GM12872 (cell line): ENCODE measurements at regions not wholly inside any gene's neighbourhood (a gene's known extent, or its start where the extent isn't known, plus 50 kb on each side); places are given as distances from the start of the nearest gene placed in this dataset.

Source experiments
- TF ChIP-seq, protein P1 (sequence below): IDR thresholded peaks from 3 replicates; pipeline ENCODE4 v1.5.1; 2011; ENCODE audit warnings: low read depth, mild to moderate bottlenecking, low read length, moderate library complexity; ENCODE audit not compliant: insufficient read depth

DNA sequence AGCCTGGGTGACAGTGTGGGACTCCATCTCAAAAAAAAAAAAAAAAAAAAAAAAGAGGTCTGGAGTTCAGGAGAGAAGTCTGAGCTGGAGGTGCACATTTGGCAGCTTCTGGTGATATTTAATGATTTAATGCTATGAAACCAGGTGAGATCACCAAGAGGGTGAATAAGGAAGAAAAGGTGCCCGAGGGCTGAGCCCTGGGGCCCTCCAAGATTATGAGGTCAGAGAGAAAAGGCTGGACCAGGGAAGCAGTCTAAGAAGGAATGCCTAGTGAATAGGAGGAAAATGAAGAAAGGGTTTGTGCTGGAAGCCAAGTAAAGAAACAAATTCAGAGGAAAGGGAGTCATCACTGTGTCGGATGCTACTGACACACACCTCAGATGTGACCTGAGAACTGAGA is 88.0 kb upstream of the PELI1 start:
- TF ChIP-seq, protein P1, sequence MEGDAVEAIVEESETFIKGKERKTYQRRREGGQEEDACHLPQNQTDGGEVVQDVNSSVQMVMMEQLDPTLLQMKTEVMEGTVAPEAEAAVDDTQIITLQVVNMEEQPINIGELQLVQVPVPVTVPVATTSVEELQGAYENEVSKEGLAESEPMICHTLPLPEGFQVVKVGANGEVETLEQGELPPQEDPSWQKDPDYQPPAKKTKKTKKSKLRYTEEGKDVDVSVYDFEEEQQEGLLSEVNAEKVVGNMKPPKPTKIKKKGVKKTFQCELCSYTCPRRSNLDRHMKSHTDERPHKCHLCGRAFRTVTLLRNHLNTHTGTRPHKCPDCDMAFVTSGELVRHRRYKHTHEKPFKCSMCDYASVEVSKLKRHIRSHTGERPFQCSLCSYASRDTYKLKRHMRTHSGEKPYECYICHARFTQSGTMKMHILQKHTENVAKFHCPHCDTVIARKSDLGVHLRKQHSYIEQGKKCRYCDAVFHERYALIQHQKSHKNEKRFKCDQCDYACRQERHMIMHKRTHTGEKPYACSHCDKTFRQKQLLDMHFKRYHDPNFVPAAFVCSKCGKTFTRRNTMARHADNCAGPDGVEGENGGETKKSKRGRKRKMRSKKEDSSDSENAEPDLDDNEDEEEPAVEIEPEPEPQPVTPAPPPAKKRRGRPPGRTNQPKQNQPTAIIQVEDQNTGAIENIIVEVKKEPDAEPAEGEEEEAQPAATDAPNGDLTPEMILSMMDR = no peak

DNA sequence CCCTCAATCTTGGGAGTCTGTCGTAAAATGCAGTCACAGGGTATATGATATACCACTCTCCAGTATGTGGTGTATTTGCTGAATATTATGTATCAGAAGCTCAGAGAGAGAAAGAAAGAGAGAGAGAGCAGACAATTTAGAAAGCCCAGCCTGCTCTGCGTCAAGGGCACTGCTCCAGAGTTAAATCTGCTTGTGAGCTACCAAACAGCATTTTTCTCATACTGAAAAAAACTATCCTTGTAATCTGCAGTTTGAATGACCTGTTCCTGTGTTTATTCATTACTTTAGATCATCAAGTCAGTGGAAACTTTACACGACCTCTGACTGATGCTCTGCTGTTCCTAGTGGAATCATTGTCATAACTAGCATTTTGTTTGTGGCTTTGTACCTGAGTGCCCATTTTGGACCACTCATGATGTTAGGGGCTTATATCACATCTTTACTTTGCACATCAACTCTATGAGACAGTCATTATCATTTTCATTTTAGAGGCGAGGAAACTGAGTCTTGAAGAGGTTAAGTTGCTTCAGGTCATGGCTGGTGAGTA is 89.2 kb upstream of the PELI1 start:
- TF ChIP-seq, protein P1 = no peak

DNA sequence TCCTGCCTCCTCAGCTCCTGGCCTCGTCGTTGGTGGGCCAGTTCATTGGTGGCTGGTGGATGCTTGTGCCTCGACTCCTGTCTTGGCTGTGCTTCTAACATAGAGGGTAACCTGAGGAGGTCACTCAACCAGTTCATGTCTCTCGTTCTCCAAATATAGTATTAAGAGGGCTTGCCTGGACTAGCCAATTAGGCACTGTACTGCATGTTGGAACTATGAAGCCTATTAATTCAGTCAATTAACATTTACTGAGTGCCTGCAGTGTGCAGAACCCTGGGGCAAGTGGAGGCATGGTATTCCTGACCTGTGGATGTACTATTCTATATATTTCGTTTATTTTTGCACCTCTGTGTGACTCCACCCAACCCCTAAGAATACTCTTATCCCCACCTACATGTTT is 89.9 kb upstream of the PELI1 start:
- TF ChIP-seq, protein P1 = no peak

DNA sequence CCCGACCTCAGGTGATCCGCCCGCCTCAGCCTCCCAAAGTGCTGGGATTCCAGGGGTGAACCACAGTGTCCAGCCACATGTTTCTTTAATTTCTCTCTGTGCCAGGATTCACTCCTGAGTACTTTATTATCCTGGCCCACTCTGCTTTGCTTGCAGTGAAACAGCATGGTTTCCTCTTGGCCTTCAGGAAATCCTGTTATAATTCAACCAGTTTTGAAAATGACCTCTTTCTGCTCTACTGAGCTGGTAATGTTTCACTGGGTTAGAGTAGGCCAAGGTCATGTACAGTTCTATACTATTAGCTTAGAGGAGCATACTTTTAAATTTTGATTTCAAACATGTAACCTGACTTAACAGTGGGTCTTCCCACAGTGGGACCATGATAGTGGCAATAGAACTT is 90.6 kb upstream of the PELI1 start:
- TF ChIP-seq, protein P1 = no peak

DNA sequence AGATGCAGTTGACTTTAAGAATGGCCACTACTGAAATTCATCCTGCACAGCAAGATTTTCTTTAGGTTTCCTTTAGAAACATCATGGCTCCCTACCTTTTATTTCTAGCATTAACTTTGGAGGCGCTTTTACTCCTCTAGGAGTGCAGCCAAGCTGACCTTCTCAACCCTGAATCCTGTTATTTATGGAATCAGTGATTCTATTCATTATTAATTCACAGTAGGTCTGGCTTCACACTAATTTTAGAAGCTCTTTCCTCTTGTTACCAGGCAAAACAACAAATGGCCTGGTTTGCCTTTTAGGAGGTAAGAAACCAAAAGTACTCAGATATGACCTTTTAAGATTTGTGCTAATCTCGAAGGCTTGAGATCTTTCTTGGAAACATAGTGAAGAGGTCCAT is 93.0 kb upstream of the PELI1 start:
- TF ChIP-seq, protein P1 = no peak

DNA sequence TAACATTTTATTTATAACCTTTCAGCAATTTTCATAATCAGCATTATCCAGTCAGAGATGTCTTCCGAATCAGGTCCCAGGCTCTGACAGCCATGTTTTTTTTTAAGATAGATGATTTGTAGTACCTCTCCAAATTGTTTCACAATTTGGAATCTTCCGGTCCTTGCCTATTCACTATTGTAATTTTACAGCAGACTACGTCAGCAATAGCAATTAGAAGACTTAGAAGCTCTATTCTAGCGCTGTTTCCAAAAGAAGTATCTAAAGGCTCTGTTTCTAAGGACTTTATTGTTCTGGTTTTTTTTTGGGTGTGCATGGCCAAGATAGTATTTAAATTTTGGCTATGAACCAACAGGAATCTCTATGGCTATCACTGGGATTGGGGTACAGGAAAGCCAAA is 94.6 kb upstream of the PELI1 start:
- TF ChIP-seq, protein P1 = no peak

DNA sequence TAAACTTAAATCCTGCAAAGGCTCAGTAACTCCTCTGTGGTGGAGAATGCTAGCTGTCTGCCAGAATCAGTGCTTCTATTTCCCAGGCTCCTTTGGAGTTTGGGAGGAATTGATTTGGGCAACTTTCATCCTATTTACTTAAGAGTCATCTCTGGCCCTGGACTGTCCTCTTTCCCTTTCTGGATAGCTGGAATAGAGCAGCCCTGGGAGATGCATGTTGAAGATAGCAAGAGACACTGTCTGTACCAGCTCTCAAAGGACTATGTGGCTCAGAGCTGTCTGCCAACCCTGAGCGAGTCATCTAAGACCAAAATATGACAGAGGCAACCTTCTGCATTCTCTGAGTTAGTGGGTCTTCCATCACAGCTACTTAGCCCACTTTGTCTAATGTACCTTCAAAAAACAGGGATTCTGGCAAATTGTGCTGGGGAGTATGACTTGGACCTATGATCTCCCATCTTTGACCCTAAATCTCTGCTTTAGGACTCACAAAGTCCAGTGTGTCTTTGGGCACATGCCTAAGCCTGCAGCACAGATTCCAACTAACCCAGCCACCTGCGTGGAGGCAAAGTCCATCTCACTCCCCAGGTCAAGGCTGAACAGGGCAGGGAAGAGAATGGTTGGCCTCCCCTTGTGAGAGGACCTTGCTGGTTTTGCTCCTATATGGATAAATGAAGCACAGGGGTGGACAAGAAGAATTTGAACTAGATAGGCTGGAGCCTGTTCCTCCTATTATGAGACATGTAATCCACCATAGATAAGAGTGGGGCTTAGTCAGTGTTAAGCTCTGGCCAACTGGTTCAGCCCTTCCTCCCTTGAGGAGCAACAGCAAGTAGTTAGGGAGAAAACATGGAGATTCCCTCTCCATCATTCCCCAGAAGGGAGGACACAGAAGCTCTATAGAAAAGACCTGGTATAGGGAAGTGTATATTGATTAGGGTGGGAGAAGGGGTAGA is 99.1 kb upstream of the PELI1 start:
- TF ChIP-seq, protein P1 = no peak
